ENCODE measurements at regions not wholly inside any gene's neighbourhood (a gene's known extent, or its start where the extent isn't known, plus 50 kb on each side); places are given as distances from the start of the nearest gene placed in this dataset.

GRCh38 chrY:7968293-7968692, 1056.7 kb upstream of the AMELY start:
- WGBS, 5 donors = 40 to 85% (median 57%) methylated on average over 1 to 2 of the region's 2 CpGs; no CpG with 5 or more reads in 2 of the 5 donors
- intact Hi-C loops (cut with DNase I; ENCODE audit: low total_unique reads) = no loop called here

GRCh38 chrY:7966916-7967315, 1055.4 kb upstream of the AMELY start:
- Histone ChIP-seq H3K36me3 (no peaks in the 10 kb centered on the region), H3K27ac (no peak overlapping the region), H3K4me3 (no peak overlapping the region), H3K9me3 (no peaks in the 10 kb centered on the region), H3K4me1 (no peaks in the 10 kb centered on the region), H3K27me3 (replicated peaks in 1 of 7) (no peaks in the 10 kb centered on the region)
- DNase-seq = no peak
- intact Hi-C loops (cut with DNase I; ENCODE audit: low total_unique reads) = no loop called here
- TF ChIP-seq POLR2A (IDR thresholded peaks at IDR 0.05) (no peak), CTCF (IDR thresholded peaks at IDR 0.05 in 8 of 11, conservative IDR thresholded peaks at IDR 0.05 in 3 of 11) (no peak), POLR2AphosphoS5 (IDR thresholded peaks at IDR 0.05) (no peak)
- 85 to 90% (median 89%) methylated on average over 2 of the region's 2 CpGs; no CpG with 5 or more reads in 2 of the 5 donors for WGBS, 5 donors

More at GRCh38 chrY:7968293-7968692, 1056.7 kb upstream of the AMELY start:
- Histone ChIP-seq H3K27me3 (replicated peaks in 1 of 7) (no peaks in the 10 kb centered on the region), H3K4me1 (no peaks in the 10 kb centered on the region), H3K9me3 (no peaks in the 10 kb centered on the region), H3K27ac (no peak overlapping the region), H3K4me3 (no peak overlapping the region), H3K36me3 (no peaks in the 10 kb centered on the region)
- no peak for DNase-seq
- TF ChIP-seq POLR2A (IDR thresholded peaks at IDR 0.05) = no peak
- TF ChIP-seq POLR2AphosphoS5 (IDR thresholded peaks at IDR 0.05) = no peak
- TF ChIP-seq CTCF (IDR thresholded peaks at IDR 0.05 in 8 of 11, conservative IDR thresholded peaks at IDR 0.05 in 3 of 11) = no peak

- Histone ChIP-seq H3K4me3 (no peak overlapping the region), H3K27ac (no peak overlapping the region), H3K9me3 (no peaks in the 10 kb centered on the region), H3K36me3 (no peaks in the 10 kb centered on the region), H3K27me3 (replicated peaks in 1 of 7) (no peaks in the 10 kb centered on the region), H3K4me1 (no peaks in the 10 kb centered on the region)
- TF ChIP-seq CTCF (IDR thresholded peaks at IDR 0.05 in 8 of 11, conservative IDR thresholded peaks at IDR 0.05 in 3 of 11) (no peak), POLR2AphosphoS5 (IDR thresholded peaks at IDR 0.05) (no peak), POLR2A (IDR thresholded peaks at IDR 0.05) (no peak)
- 71 to 83% (median 77%) methylated on average over 2 to 3 of the region's 3 CpGs; no CpG with 5 or more reads in 2 of the 5 donors for WGBS, 5 donors
- DNase-seq = no peak
- intact Hi-C loops (cut with DNase I; ENCODE audit: low total_unique reads) = no loop called here
Observed at GRCh38 chrY:7963393-7963792, 1051.8 kb upstream of the AMELY start.

DNA sequence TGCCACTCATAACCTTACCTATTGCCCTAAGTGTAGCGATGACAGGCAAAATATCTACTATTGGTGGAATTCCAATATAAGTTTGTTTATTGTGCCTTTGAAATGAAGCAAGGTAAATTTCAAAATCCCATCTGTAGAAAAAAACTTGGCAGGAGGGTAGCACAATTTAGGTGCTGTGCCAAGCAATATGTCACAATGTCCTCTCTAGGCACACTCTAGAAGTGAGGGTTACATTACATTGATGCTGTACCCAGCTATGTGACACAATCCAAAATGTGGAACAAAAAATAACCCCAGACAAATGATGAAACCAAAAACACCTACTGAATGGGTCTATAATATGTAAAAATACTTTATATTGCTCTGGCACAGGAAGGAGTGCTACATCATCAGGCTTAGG, 1050.8 kb upstream of the AMELY start:
- Histone ChIP-seq H3K36me3 (no peaks in the 10 kb centered on the region), H3K27ac (no peak overlapping the region), H3K4me1 (no peaks in the 10 kb centered on the region), H3K9me3 (no peaks in the 10 kb centered on the region), H3K27me3 (replicated peaks in 1 of 7) (no peaks in the 10 kb centered on the region), H3K4me3 (no peak overlapping the region)
- TF ChIP-seq POLR2AphosphoS5 (IDR thresholded peaks at IDR 0.05) (no peak), CTCF (IDR thresholded peaks at IDR 0.05 in 8 of 11, conservative IDR thresholded peaks at IDR 0.05 in 3 of 11) (no peak), POLR2A (IDR thresholded peaks at IDR 0.05) (no peak)
- intact Hi-C loops (cut with DNase I; ENCODE audit: low total_unique reads) = no loop called here
- no peak for DNase-seq
- WGBS, 5 donors = 92 to 100% (median 96%) methylated on average over 1 of the region's 1 CpG; no CpG with 5 or more reads in 2 of the 5 donors
